ENCODE measurements at regions not wholly inside any gene's neighbourhood (a gene's known extent, or its start where the extent isn't known, plus 50 kb on each side); places are given as distances from the start of the nearest gene placed in this dataset.
A peak's percentile ranks its signal among the peaks of the same experiment; 100 is the strongest.

- DNase-seq, result no peak
- intact Hi-C loops (cut with DNase I), result no loop called here
- TF ChIP-seq POLR2A (IDR thresholded peaks at IDR 0.05) (no peak), CTCF (IDR thresholded peaks at IDR 0.05) (no peak)
- 76 to 88% (median 86%) methylated on average over 6 of the region's 6 CpGs for WGBS, 4 donors
- Histone ChIP-seq H3K36me3 (replicated peaks in 1 of 2) (no peaks in the 10 kb centered on the region), H3K27ac (no peak overlapping the region), H3K9me3 (replicated peaks in 1 of 3) (no peaks in the 10 kb centered on the region), H3K27me3 (no peaks in the 10 kb centered on the region), H3K4me3 (no peak overlapping the region), H3K4me1 (replicated peaks in 1 of 2) (peaks cover 0 to under 1% of the 10 kb centered on the region in 2 donors)
Measured at GRCh38 chr21:35945089-35945671, 115.1 kb downstream of the SETD4 start.

- intact Hi-C loops (cut with DNase I), result no loop called here
- Histone ChIP-seq H3K4me1 (replicated peaks in 1 of 2) (peaks cover 0 to 4% of the 10 kb centered on the region in 2 donors), H3K27ac (no peak overlapping the region), H3K4me3 (no peak overlapping the region), H3K27me3 (no peaks in the 10 kb centered on the region), H3K9me3 (replicated peaks in 1 of 3) (no peaks in the 10 kb centered on the region), H3K36me3 (replicated peaks in 1 of 2) (no peaks in the 10 kb centered on the region)
- WGBS, 4 donors, result 85 to 88% (median 87%) methylated on average over 3 of the region's 3 CpGs
- no peak for TF ChIP-seq POLR2A (IDR thresholded peaks at IDR 0.05)
- TF ChIP-seq CTCF (IDR thresholded peaks at IDR 0.05), result no peak
- DNase-seq, result no peak
Measured at GRCh38 chr21:35943752-35944151, 116.6 kb downstream of the SETD4 start.

- Histone ChIP-seq H3K27ac (no peak overlapping the region), H3K4me3 (no peak overlapping the region), H3K36me3 (replicated peaks in 1 of 2) (no peaks in the 10 kb centered on the region), H3K27me3 (no peaks in the 10 kb centered on the region), H3K9me3 (replicated peaks in 1 of 3) (no peaks in the 10 kb centered on the region), H3K4me1 (replicated peaks in 1 of 2) (peaks cover 0 to 4% of the 10 kb centered on the region in 2 donors)
- TF ChIP-seq CTCF (IDR thresholded peaks at IDR 0.05) (no peak), POLR2A (IDR thresholded peaks at IDR 0.05) (no peak)
- no peak for DNase-seq
- intact Hi-C loops (cut with DNase I), result no loop called here
- 71 to 79% (median 72%) methylated on average over 8 of the region's 8 CpGs for WGBS, 4 donors
Measured at GRCh38 chr21:35942211-35943144, 117.8 kb downstream of the SETD4 start.

GRCh38 chr21:35940074-35940927 lies 120.0 kb downstream of the SETD4 start:
- 27 to 31% (median 29%) methylated on average over 11 of the region's 11 CpGs for WGBS, 4 donors
- intact Hi-C loops (cut with DNase I), result no loop called here
- Histone ChIP-seq H3K4me3 (no peak overlapping the region), H3K27me3 (no peaks in the 10 kb centered on the region), H3K36me3 (replicated peaks in 1 of 2) (no peaks in the 10 kb centered on the region), H3K27ac (no peak overlapping the region), H3K9me3 (replicated peaks in 1 of 3) (no peaks in the 10 kb centered on the region), H3K4me1 (replicated peaks in 1 of 2) (peaks cover 0 to 4% of the 10 kb centered on the region in 2 donors)
- DNase-seq, result peak; percentile 40 to 64 (median 53)
- TF ChIP-seq POLR2A (IDR thresholded peaks at IDR 0.05) (no peak), CTCF (IDR thresholded peaks at IDR 0.05) (peak; percentile 31 to 69 (median 60))

Data from adrenal gland (tissue), 9 donors.